Right lobe of liver (tissue), 6 donors: ENCODE measurements at regions not wholly inside any gene's neighbourhood (a gene's known extent, or its start where the extent isn't known, plus 50 kb on each side); places are given as distances from the start of the nearest gene placed in this dataset.

Source experiments
- ATAC-seq, 4 donors: fragments of 200-7000 bp; cut with Tn5 transposase; one replicate each; pipeline ENCODE4 v1.9.1; 2020; ENCODE audit warnings: mild to moderate bottlenecking in 4 of 4, moderate library complexity in 4 of 4
- DNase-seq, 3 donors: peaks; one replicate each; pipeline ENCODE4 v3.0.0-alpha.2; 2020
- H3K27ac ChIP-seq, 3 donors: fragments of 200-600 bp; one replicate each; pipeline ENCODE4 v1.8.0; 2022
- H3K27me3 ChIP-seq, 2 donors: fragments of 200-600 bp; one replicate each; pipeline ENCODE4 v1.8.0; 2022
- H3K36me3 ChIP-seq, 4 donors: fragments of 200-600 bp; sonication (generic) in 1 of 4; one replicate each; pipeline versions ENCODE4 v1.5.1 to v1.8.0; 2017 to 2022; ENCODE audit warnings: control low read depth in 1 of 4
- H3K4me1 ChIP-seq, 4 donors: fragments of 200-600 bp; sonication (generic) in 1 of 4; one replicate each; pipeline versions ENCODE4 v1.5.1 to v1.8.0; 2017 to 2022; ENCODE audit warnings: control low read depth in 1 of 4
- H3K4me3 ChIP-seq, 3 donors: fragments of 200-600 bp; one replicate each; pipeline ENCODE4 v1.8.0; 2022
- H3K9me3 ChIP-seq, 4 donors: fragments of 200-600 bp; sonication (generic) in 1 of 4; one replicate each; pipeline versions ENCODE4 v1.5.1 to v1.8.0; 2017 to 2022; ENCODE audit warnings: control low read depth in 1 of 4
- POLR2A ChIP-seq: fragments of 450-650 bp; IDR thresholded peaks from one replicate; pipeline ENCODE4 v1.6.1; 2017; ENCODE audit warnings: antibody characterized with exemption, mild to moderate bottlenecking
- WGBS: methylation state at CpG from one replicate; pipeline ENCODE4 v1.1.6; 2018; ENCODE audit warnings: low coverage, low lambda C conversion rate; ENCODE audit not compliant: insufficient coverage; ENCODE audit errors: missing lambda C conversion rate; 5-methylcytosine and 5-hydroxymethylcytosine counted together
- intact Hi-C, 2 donors: fragments of 100-400 bp; cut with DNase I; formaldehyde crosslinking; loops; one replicate each; pipeline versions ENCODE4 v1.11.2 to v1.14.1; 2022
- TF ChIP-seq, protein P1 (sequence below), 4 donors: fragments of 200-600 bp in 3 of 4; fragments of 450-650 bp in 1 of 4; IDR thresholded peaks; one replicate each; pipeline versions ENCODE4 v1.5.1 to v1.8.0; 2016 to 2022; ENCODE audit warnings: antibody characterized with exemption in 4 of 4, mild to moderate bottlenecking in 2 of 4
- donor health status: DM: no; HTN: yes; CAD: no.
- donor health status: DM: no; HTN: no; CAD: no.
- donor health status: DM: no; HTN: no; CAD: no.
- donor health status: DM: no; HTN: yes; CAD: no.
- donor health status: DM: no; HTN: yes; CAD: no.

DNA sequence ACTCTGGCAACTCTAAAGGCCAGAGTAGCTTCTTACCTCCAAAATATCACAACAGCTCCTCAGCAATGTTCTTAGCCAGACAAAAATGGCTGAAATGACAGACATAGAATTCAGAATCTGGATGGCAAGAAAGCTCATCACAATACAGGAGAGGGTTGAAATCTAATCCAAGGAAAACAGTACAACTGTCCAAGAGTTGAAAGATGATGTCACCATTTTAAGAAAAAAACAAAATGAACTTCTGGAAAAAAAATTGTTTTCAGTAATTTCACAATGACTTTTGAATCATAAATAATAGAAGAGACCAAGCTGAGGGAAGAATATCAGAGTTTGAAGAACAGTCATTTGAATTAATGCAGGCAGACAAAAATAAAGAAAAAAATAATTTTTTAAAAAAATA, 479.5 kb downstream of the ZWINT start:
- no peak for TF ChIP-seq POLR2A
- TF ChIP-seq, protein P1, sequence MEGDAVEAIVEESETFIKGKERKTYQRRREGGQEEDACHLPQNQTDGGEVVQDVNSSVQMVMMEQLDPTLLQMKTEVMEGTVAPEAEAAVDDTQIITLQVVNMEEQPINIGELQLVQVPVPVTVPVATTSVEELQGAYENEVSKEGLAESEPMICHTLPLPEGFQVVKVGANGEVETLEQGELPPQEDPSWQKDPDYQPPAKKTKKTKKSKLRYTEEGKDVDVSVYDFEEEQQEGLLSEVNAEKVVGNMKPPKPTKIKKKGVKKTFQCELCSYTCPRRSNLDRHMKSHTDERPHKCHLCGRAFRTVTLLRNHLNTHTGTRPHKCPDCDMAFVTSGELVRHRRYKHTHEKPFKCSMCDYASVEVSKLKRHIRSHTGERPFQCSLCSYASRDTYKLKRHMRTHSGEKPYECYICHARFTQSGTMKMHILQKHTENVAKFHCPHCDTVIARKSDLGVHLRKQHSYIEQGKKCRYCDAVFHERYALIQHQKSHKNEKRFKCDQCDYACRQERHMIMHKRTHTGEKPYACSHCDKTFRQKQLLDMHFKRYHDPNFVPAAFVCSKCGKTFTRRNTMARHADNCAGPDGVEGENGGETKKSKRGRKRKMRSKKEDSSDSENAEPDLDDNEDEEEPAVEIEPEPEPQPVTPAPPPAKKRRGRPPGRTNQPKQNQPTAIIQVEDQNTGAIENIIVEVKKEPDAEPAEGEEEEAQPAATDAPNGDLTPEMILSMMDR (IDR thresholded peaks at IDR 0.05): no peak
- Histone ChIP-seq H3K4me1 (no peaks in the 10 kb centered on the region), H3K4me3 (no peak overlapping the region), H3K9me3 (no peaks in the 10 kb centered on the region), H3K27me3 (no peaks in the 10 kb centered on the region), H3K36me3 (no peaks in the 10 kb centered on the region), H3K27ac (no peak overlapping the region)
- DNase-seq (no peak), ATAC-seq (no peak)
- intact Hi-C loops: no loop called here

DNA sequence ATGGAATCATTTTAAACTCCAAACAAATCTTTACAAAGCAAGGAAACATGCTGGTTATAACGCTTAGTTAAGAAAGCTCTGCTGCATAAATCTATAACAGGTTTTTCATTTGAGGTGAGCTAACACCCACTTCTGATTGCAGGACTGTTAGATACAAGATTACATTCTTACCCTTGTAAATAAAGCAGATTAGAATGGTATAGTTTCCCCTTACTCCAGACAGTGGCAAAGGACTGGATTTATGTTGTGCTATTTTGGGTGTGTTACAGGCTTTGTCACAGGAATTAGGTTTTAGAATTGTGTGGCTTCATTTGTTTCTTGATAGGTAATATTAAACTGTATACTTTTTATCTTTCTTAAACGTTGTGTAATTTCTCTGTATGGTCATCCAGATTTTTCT, 487.6 kb downstream of the ZWINT start:
- no peaks in the 10 kb centered on the region for H3K36me3 ChIP-seq
- intact Hi-C loops: no loop called here
- H3K27me3 ChIP-seq: no peaks in the 10 kb centered on the region
- no peaks in the 10 kb centered on the region for H3K9me3 ChIP-seq
- ATAC-seq (no peak), DNase-seq (no peak)
- TF ChIP-seq POLR2A: no peak
- TF ChIP-seq, protein P1 (IDR thresholded peaks at IDR 0.05): no peak
- H3K4me3 ChIP-seq: no peak overlapping the region
- no peak overlapping the region for H3K27ac ChIP-seq
- H3K4me1 ChIP-seq: no peaks in the 10 kb centered on the region
- WGBS: 36% methylated on average over 2 of the region's 2 CpGs

DNA sequence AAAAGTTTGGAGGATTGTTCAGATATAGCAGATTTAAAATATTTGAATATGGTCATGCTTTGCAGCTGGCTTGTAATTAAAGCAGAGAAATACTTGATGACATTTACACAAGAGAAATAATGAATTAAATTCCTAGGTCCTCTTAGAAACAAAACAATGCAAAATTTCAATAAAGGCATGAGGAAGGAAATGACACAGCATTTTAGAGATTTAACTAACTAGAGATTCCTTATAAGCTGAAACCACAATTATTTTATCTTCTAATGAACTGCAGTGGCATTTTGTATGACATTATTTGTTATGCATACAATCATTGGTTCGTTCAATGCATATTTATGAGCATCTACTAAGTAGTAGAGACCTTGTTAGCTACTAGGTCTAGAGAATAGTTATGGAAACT, 490.9 kb downstream of the ZWINT start:
- no peaks in the 10 kb centered on the region for H3K27me3 ChIP-seq
- intact Hi-C loops: no loop called here

DNA sequence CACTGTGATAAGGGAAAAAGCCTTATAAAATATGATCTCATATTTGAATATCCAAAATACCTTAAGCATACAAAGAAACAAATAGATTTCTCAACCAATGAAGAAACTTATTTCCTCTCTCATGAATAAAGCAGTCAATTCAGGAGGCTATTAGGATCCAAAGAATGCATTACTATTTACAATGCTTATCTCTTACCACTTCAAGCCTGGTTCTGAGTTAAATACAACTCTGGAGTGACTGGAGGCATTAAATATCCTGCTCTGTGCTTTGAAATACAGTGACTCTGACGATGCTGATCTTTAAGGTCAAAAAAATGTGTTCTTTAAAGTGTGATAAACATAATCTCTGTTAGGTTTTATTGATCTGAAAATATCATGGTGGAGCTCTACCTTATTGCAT, 493.2 kb downstream of the ZWINT start:
- Histone ChIP-seq H3K9me3 (no peaks in the 10 kb centered on the region), H3K27me3 (no peaks in the 10 kb centered on the region), H3K27ac (no peak overlapping the region), H3K4me3 (no peak overlapping the region), H3K4me1 (no peaks in the 10 kb centered on the region), H3K36me3 (no peaks in the 10 kb centered on the region)
- TF ChIP-seq POLR2A: no peak
- TF ChIP-seq, protein P1 (IDR thresholded peaks at IDR 0.05): no peak
- intact Hi-C loops: no loop called here
- ATAC-seq (no peak), DNase-seq (no peak)
- 25% methylated on average over 1 of the region's 1 CpG for WGBS

More for the DNA sequence above, 490.9 kb downstream of the ZWINT start:
- no peak for DNase-seq
- TF ChIP-seq, protein P1 (IDR thresholded peaks at IDR 0.05): no peak
- no peak for TF ChIP-seq POLR2A
- WGBS: 30% methylated on average over 1 of the region's 1 CpG
- no peak for ATAC-seq
- Histone ChIP-seq H3K36me3 (no peaks in the 10 kb centered on the region), H3K4me3 (no peak overlapping the region), H3K4me1 (no peaks in the 10 kb centered on the region), H3K27ac (no peak overlapping the region), H3K9me3 (no peaks in the 10 kb centered on the region)

DNA sequence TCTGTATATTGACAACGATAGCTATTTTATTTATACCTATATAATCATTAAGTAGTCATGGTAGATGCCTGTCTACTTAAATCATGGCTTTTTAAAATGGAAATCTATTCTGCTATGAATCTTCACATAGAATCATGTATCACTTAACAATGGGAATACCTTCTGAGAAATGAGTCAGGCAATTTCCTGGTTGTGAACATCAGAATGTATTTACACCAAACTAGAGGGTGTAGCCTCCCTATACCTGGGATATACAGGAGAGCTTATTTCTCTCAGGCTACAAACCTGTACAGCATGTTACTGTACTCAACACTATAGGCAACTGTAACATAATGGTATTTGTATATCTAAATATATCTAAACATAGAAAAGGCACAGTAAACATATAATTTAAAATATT, 502.3 kb downstream of the ZWINT start:
- Histone ChIP-seq H3K27ac (no peak overlapping the region), H3K36me3 (no peaks in the 10 kb centered on the region), H3K27me3 (no peaks in the 10 kb centered on the region), H3K4me1 (no peaks in the 10 kb centered on the region), H3K4me3 (no peak overlapping the region), H3K9me3 (no peaks in the 10 kb centered on the region)
- DNase-seq (no peak), ATAC-seq (no peak)
- TF ChIP-seq POLR2A: no peak
- TF ChIP-seq, protein P1 (IDR thresholded peaks at IDR 0.05): no peak
- 41% methylated on average over 1 of the region's 1 CpG for WGBS
- intact Hi-C loops: no loop called here
